Activated CD8-positive, alpha-beta T cell treated with anti-CD3 and anti-CD28 coated beads for 36 hours (primary cell): ENCODE measurements at regions not wholly inside any gene's neighbourhood (a gene's known extent, or its start where the extent isn't known, plus 50 kb on each side); places are given as distances from the start of the nearest gene placed in this dataset.

Source experiments
- ATAC-seq: fragments of 200-7000 bp; cut with Tn5 transposase; one replicate; pipeline ENCODE4 v1.10.0; 2021; ENCODE audit warnings: mild to moderate bottlenecking, moderate library complexity
- CTCF ChIA-PET: fragments of 350-600 bp; sonication (Branson Sonifier 250); formaldehyde crosslinking; loops from one replicate; lab custom pipeline; 2021; ENCODE audit warnings: antibody characterized with exemption; lab: Charles Lee
- POLR2A ChIA-PET: fragments of 350-600 bp; sonication (Branson Sonifier 250); formaldehyde crosslinking; loops from one replicate; lab custom pipeline; 2021; ENCODE audit warnings: antibody characterized with exemption; lab: Charles Lee
- DNase-seq: peaks from one replicate; pipeline ENCODE4 v3.0.0-alpha.2; 2020
- H3K27ac Mint-ChIP-seq: one replicate; pipeline ENCODE4 v1.8.0; 2021; ENCODE audit warnings: mild to moderate bottlenecking, mixed read lengths
- H3K27me3 Mint-ChIP-seq: one replicate; pipeline ENCODE4 v1.8.0; 2021; ENCODE audit warnings: mixed read lengths
- H3K36me3 Mint-ChIP-seq: one replicate; pipeline ENCODE4 v1.8.0; 2021; ENCODE audit warnings: low read depth, mixed read lengths
- H3K4me1 Mint-ChIP-seq: one replicate; pipeline ENCODE4 v1.8.0; 2021; ENCODE audit warnings: low read depth, mixed read lengths
- H3K4me3 Mint-ChIP-seq: one replicate; pipeline ENCODE4 v1.8.0; 2021; ENCODE audit warnings: mild to moderate bottlenecking, moderate library complexity, mixed read lengths
- H3K9me3 Mint-ChIP-seq: one replicate; pipeline ENCODE4 v1.8.0; 2021; ENCODE audit warnings: mixed read lengths
- CTCF ChIP-seq: fragments of 200-600 bp; IDR thresholded peaks from one replicate; pipeline ENCODE4 v1.8.0; 2022; ENCODE audit warnings: antibody characterized with exemption, mild to moderate bottlenecking
- intact Hi-C: fragments of 100-400 bp; cut with micrococcal nuclease; formaldehyde crosslinking; loops from one replicate; pipeline ENCODE4 v1.10.0; 2022

DNA sequence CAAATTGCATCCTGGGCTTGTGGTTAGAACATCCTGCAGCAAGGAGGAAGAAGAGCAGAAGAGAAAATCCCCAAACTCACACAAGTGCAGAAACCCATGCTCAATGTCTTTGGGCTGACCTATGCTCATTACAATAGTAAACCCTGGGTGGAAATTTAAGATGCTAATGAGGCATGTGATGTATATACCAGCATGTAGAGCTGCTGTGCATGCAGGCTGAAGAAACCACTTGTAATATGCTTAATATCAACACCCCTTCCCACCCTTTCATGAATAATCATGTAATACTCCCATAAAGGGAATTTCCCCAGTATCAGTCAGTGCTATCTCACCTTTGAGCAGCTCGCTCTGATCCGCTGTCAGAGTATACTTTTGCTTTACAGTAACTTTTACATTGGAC, 90.0 kb upstream of the GRIK2 start:
- H3K27ac Mint-ChIP-seq, result no peak overlapping the region
- intact Hi-C loops, result no loop called here
- CTCF ChIA-PET, result no interaction called here
- POLR2A ChIA-PET, result no interaction called here
- no peak for TF ChIP-seq CTCF
- DNase-seq, result no peak
- H3K9me3 Mint-ChIP-seq, result peaks cover 11% of the 10 kb centered on the region
- peaks cover 3% of the 10 kb centered on the region for H3K4me1 Mint-ChIP-seq
- ATAC-seq, result peak; percentile 39
- no peaks in the 10 kb centered on the region for H3K36me3 Mint-ChIP-seq
- no peak overlapping the region for H3K4me3 Mint-ChIP-seq
- no peaks in the 10 kb centered on the region for H3K27me3 Mint-ChIP-seq

- Mint-ChIP-seq H3K36me3 (no peaks in the 10 kb centered on the region), H3K27me3 (no peaks in the 10 kb centered on the region)
Measured at GRCh38 chr6:101312652-101313051, 80.9 kb upstream of the GRIK2 start.

GRCh38 chr6:101322921-101323320, 70.6 kb upstream of the GRIK2 start:
- intact Hi-C loops, result no loop called here
- POLR2A ChIA-PET, result no interaction called here
- Mint-ChIP-seq H3K4me1 (no peaks in the 10 kb centered on the region), H3K27ac (no peak overlapping the region), H3K4me3 (no peak overlapping the region), H3K36me3 (no peaks in the 10 kb centered on the region), H3K9me3 (no peaks in the 10 kb centered on the region), H3K27me3 (no peaks in the 10 kb centered on the region)
- ATAC-seq (no peak), DNase-seq (no peak)
- CTCF ChIA-PET, result no interaction called here
- TF ChIP-seq CTCF, result no peak

More at GRCh38 chr6:101312652-101313051, 80.9 kb upstream of the GRIK2 start:
- no peak for TF ChIP-seq CTCF
- no peaks in the 10 kb centered on the region for H3K9me3 Mint-ChIP-seq
- DNase-seq, result no peak
- H3K27ac Mint-ChIP-seq, result no peak overlapping the region
- intact Hi-C loops, result no loop called here
- no peak for ATAC-seq
- H3K4me1 Mint-ChIP-seq, result no peaks in the 10 kb centered on the region
- ChIA-PET POLR2A (no interaction called here), CTCF (no interaction called here)
- H3K4me3 Mint-ChIP-seq, result no peak overlapping the region

DNA sequence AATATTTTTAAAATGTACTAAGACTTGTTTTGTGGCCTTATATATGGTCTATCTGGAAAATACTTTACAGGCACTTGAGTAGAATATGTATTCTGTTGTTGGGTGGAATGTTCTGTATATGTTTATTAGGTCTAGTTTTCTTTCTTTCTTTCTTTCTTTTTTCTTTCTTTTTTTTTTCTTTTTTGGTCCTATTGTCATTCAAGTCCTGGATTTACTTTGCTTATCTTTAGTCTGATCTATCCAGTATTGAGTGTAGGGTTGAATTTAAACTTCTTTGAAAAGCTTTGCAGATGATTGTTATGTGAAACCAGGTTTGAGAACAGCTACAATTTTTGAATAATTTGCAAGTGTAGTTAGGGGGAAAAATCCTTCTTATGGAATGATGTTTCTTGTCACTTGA, 67.1 kb upstream of the GRIK2 start:
- Mint-ChIP-seq H3K27me3 (no peaks in the 10 kb centered on the region), H3K4me3 (no peak overlapping the region), H3K9me3 (no peaks in the 10 kb centered on the region), H3K4me1 (no peaks in the 10 kb centered on the region), H3K27ac (no peak overlapping the region), H3K36me3 (no peaks in the 10 kb centered on the region)
- intact Hi-C loops, result no loop called here
- TF ChIP-seq CTCF, result no peak
- ChIA-PET CTCF (no interaction called here), POLR2A (no interaction called here)
- ATAC-seq (no peak), DNase-seq (no peak)

DNA sequence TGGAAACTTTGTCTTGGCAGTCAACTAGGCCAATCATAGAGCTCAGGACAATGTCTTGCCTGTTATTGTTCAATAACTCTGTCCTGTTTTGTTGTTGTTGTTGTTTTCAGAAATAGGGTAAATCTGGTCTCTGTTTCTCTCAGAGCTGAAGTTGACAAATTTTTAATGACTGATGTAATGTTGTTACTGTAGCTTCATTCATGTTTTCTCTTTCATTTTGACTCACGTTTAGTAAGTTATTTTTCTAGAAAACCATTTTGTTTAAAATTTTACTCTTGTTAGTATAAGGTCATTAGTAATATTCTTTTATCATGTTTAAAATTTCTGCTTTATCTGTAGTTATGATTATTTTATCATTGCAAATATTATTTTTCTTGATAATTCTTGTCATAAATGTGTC, 51.6 kb upstream of the GRIK2 start:
- Mint-ChIP-seq H3K27me3 (no peaks in the 10 kb centered on the region), H3K9me3 (peaks cover 3% of the 10 kb centered on the region), H3K36me3 (no peaks in the 10 kb centered on the region), H3K27ac (no peak overlapping the region), H3K4me1 (no peaks in the 10 kb centered on the region), H3K4me3 (no peak overlapping the region)
- TF ChIP-seq CTCF, result no peak
- intact Hi-C loops, result no loop called here
- ATAC-seq (no peak), DNase-seq (no peak)
- CTCF ChIA-PET, result no interaction called here
- POLR2A ChIA-PET, result no interaction called here
